ENCODE measurements at regions not wholly inside any gene's neighbourhood (a gene's known extent, or its start where the extent isn't known, plus 50 kb on each side); places are given as distances from the start of the nearest gene placed in this dataset.

DNA sequence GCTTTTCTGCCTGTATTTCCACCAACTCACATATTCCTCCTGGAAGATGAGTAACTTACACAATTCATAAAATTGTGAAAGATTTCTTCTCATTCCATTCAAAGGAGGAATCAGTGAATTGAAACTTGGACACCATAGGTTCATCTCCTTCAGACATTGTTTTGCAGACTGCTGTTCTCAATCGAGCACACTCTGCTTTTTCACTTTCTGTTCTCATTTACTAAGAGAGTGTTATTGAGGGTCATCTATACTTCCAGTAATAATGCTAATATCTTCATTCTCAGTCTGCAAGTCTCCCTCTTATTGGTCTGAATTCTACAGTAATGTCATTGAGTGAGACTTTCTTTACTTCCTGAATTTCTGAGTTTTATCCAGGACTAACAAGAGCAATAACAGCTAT lies 67.5 kb upstream of the FUT9 start:
- Histone ChIP-seq H3K27ac (ENCODE audit: low read depth in 1 of 2, low read length in 2 of 2) (no peak overlapping the region), H3K4me3 (ENCODE audit: low read length) (no peak overlapping the region), H3K4me1 (ENCODE audit: insufficient read depth, low read length) (no peaks in the 10 kb centered on the region), H3K9me3 (ENCODE audit: control insufficient read depth in 1 of 2, insufficient read depth in 1 of 2, low read length in 2 of 2) (peaks cover 0 to 6% of the 10 kb centered on the region in 2 experiments), H3K27me3 (ENCODE audit: control insufficient read depth in 1 of 2, insufficient read depth in 2 of 2, low read length in 2 of 2) (no peaks in the 10 kb centered on the region), H3K36me3 (ENCODE audit: insufficient read depth, low read length) (no peaks in the 10 kb centered on the region)
- no peaks in the 10 kb centered on the region for H3K36me3 Mint-ChIP-seq (ENCODE audit: low read depth)
- ChIA-PET CTCF (no interaction called here), POLR2A (no interaction called here)
- intact Hi-C loops (cut with DNase I, micrococcal nuclease) = no loop called here
- H3K4me1 Mint-ChIP-seq (ENCODE audit: low read depth) = no peaks in the 10 kb centered on the region
- H3K27ac Mint-ChIP-seq = no peak overlapping the region
- H3K9me3 Mint-ChIP-seq = no peaks in the 10 kb centered on the region
- H3K27me3 Mint-ChIP-seq = no peaks in the 10 kb centered on the region
- TF ChIP-seq, protein P1, sequence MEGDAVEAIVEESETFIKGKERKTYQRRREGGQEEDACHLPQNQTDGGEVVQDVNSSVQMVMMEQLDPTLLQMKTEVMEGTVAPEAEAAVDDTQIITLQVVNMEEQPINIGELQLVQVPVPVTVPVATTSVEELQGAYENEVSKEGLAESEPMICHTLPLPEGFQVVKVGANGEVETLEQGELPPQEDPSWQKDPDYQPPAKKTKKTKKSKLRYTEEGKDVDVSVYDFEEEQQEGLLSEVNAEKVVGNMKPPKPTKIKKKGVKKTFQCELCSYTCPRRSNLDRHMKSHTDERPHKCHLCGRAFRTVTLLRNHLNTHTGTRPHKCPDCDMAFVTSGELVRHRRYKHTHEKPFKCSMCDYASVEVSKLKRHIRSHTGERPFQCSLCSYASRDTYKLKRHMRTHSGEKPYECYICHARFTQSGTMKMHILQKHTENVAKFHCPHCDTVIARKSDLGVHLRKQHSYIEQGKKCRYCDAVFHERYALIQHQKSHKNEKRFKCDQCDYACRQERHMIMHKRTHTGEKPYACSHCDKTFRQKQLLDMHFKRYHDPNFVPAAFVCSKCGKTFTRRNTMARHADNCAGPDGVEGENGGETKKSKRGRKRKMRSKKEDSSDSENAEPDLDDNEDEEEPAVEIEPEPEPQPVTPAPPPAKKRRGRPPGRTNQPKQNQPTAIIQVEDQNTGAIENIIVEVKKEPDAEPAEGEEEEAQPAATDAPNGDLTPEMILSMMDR (IDR thresholded peaks at IDR 0.05) = no peak
- no peak for DNase-seq
- ATAC-seq (ENCODE audit: poor library complexity) = no peak
- no peak overlapping the region for H3K4me3 Mint-ChIP-seq

GRCh38 chr6:95949985-95950384 lies 65.8 kb upstream of the FUT9 start:
- no peaks in the 10 kb centered on the region for H3K36me3 ChIP-seq (ENCODE audit: insufficient read depth, low read length)
- Mint-ChIP-seq H3K27me3 (no peaks in the 10 kb centered on the region), H3K9me3 (no peaks in the 10 kb centered on the region), H3K4me3 (no peak overlapping the region), H3K36me3 (ENCODE audit: low read depth) (no peaks in the 10 kb centered on the region), H3K27ac (no peak overlapping the region), H3K4me1 (ENCODE audit: low read depth) (no peaks in the 10 kb centered on the region)
- TF ChIP-seq, protein P1 (IDR thresholded peaks at IDR 0.05) = no peak
- H3K4me3 ChIP-seq (ENCODE audit: low read length) = no peak overlapping the region
- no peaks in the 10 kb centered on the region for H3K4me1 ChIP-seq (ENCODE audit: insufficient read depth, low read length)
- POLR2A ChIA-PET = no interaction called here
- H3K27me3 ChIP-seq (ENCODE audit: control insufficient read depth in 1 of 2, insufficient read depth in 2 of 2, low read length in 2 of 2) = no peaks in the 10 kb centered on the region
- no peak for ATAC-seq (ENCODE audit: poor library complexity)
- intact Hi-C loops (cut with DNase I, micrococcal nuclease) = no loop called here
- no peak for DNase-seq
- peaks cover 0 to 6% of the 10 kb centered on the region in 2 experiments for H3K9me3 ChIP-seq (ENCODE audit: control insufficient read depth in 1 of 2, insufficient read depth in 1 of 2, low read length in 2 of 2)
- CTCF ChIA-PET = no interaction called here
- no peak overlapping the region for H3K27ac ChIP-seq (ENCODE audit: low read depth in 1 of 2, low read length in 2 of 2)

GRCh38 chr6:95958686-95959085 lies 57.1 kb upstream of the FUT9 start:
- no peaks in the 10 kb centered on the region for H3K9me3 Mint-ChIP-seq
- no peak overlapping the region for H3K27ac ChIP-seq (ENCODE audit: low read depth in 1 of 2, low read length in 2 of 2)
- no peaks in the 10 kb centered on the region for H3K4me1 Mint-ChIP-seq (ENCODE audit: low read depth)
- ATAC-seq (ENCODE audit: poor library complexity) (no peak), DNase-seq (no peak)
- H3K36me3 ChIP-seq (ENCODE audit: insufficient read depth, low read length) = no peaks in the 10 kb centered on the region
- H3K4me3 ChIP-seq (ENCODE audit: low read length) = no peak overlapping the region
- no peak overlapping the region for H3K4me3 Mint-ChIP-seq
- ChIA-PET POLR2A (no interaction called here), CTCF (no interaction called here)
- intact Hi-C loops (cut with DNase I, micrococcal nuclease) = no loop called here
- H3K27me3 Mint-ChIP-seq = no peaks in the 10 kb centered on the region
- TF ChIP-seq, protein P1 (IDR thresholded peaks at IDR 0.05) = no peak
- H3K36me3 Mint-ChIP-seq (ENCODE audit: low read depth) = no peaks in the 10 kb centered on the region
- no peaks in the 10 kb centered on the region for H3K4me1 ChIP-seq (ENCODE audit: insufficient read depth, low read length)
- H3K27me3 ChIP-seq (ENCODE audit: control insufficient read depth in 1 of 2, insufficient read depth in 2 of 2, low read length in 2 of 2) = no peaks in the 10 kb centered on the region
- no peaks in the 10 kb centered on the region for H3K9me3 ChIP-seq (ENCODE audit: control insufficient read depth in 1 of 2, insufficient read depth in 1 of 2, low read length in 2 of 2)
- no peak overlapping the region for H3K27ac Mint-ChIP-seq
